T47D (cell line): ENCODE measurements at regions not wholly inside any gene's neighbourhood (a gene's known extent, or its start where the extent isn't known, plus 50 kb on each side); places are given as distances from the start of the nearest gene placed in this dataset.

Experiments
- DNase-seq, 2 experiments: peaks; one replicate each; pipeline versions ENCODE4 v3.0.0 to v3.0.0-alpha.2; 2011 to 2012; ENCODE audit warnings: low read depth in 1 of 2, low spot score in 1 of 2
- JUND ChIP-seq: IDR thresholded peaks from 2 replicates; pipeline ENCODE4 v1.6.1; 2012; ENCODE audit warnings: low read depth
- in situ Hi-C: cut with HindIII; loops from 2 replicates; pipeline ENCODE4 v1.10.0; 2016; ENCODE audit warnings: low sequenced_read_pairs, low pct_unique_long_range_greater_than_20kb

DNA sequence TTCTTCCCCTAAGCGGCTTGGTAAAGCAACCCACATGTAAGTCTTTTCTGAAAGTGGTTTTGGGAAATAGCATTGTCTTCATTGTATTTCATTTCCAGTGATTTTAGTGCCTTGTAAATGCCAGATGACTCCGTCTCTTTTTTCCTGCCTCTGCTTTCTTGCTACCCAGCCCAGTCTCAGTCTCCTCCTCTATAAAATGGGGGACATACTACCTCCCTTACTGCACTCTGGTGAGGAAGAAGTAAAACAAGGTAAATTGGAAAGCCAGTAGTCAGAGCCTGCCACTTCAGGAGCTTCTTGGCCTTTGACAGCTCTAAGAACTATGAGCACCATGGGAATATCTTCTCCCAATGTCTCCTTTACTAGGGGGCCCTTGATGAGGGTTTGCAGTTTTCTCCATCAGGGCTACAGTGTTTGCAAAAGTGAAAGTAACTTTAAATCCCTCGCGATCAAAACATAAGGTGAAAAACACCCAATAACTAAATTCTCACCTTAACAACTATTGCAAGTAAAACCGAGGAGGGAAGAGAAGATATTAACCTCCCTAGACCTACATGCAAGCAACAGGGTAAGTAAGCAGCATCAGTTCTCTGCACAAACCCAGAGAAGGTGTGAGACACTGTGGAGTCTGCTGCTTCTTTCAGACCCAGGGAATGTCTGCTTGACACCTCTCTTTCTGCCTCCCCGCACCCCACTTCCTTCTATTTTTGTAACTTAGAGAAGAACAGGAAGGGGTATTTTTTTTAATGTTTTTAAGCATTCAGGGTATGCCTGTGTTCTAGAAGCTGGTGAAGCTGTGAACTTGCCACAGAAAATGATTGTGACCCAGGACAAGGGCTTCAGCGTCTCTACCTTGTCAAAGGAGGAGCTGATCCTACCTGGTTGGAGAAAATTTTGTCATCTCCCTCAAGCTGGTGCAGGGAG, 159.1 kb upstream of the EOMES start:
- no peak for DNase-seq
- TF ChIP-seq JUND: no peak
- in situ Hi-C loops: no loop called here

DNA sequence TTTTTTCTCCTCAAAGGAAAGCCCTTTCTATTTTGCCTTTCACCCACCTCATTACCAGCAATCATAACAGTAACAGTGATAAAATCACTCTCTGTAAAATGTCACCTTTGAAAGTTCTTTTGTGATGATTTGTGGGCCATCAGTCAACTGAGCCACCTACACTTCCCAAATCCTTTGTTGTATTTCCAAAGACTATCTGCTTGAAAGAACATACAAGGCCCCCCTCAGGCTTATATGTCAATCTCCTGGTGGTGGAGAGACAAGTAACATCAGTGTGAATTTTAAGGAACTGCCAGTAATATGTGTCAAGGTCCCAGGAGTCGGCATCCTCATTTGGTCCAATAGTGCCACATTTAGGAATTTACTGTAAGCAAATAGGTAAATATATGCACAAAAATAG, 161.1 kb upstream of the EOMES start:
- in situ Hi-C loops: no loop called here
- TF ChIP-seq JUND: no peak
- DNase-seq: no peak

DNA sequence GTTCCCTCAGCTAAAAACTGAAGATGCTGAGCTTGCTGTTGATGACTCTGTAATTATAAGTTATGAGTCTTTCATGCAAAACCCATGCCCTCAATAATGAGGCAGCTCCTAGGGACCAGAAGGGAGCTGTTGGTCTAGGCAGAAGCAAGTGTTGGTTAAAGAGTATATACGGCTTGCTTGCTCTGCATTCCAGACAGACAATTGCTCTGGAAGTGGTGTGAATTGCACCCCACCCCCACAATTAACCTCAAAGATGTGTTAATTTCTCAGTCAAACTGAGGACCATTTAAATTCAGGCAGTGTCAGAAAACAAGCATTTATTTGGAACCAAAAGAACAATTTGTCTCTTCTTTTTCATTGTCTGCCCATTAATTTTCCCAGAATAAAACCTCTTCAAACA, 163.5 kb upstream of the EOMES start:
- in situ Hi-C loops: no loop called here
- no peak for DNase-seq
- no peak for TF ChIP-seq JUND

DNA sequence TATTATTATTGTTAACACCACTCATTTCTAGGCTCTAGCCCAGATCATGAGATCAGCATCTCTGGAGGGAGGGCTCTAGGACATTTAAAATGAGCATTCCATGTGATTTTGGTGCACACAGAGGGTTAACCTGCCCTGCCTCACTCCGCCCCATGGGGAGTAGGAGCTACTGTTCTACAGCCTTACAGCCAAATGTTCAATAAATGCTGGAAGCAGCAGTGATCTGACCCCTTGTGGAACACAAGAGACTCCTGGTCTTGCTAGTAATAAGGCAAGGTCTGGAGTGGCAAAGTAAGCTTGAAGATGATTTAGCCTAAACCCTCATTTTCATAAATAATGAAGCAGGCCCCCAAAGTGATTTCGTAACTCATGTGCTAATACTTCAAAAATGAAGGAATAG, 166.4 kb upstream of the EOMES start:
- no peak for TF ChIP-seq JUND
- DNase-seq: peak in 1 of 2 experiments; percentile 35
- in situ Hi-C loops: no loop called here

DNA sequence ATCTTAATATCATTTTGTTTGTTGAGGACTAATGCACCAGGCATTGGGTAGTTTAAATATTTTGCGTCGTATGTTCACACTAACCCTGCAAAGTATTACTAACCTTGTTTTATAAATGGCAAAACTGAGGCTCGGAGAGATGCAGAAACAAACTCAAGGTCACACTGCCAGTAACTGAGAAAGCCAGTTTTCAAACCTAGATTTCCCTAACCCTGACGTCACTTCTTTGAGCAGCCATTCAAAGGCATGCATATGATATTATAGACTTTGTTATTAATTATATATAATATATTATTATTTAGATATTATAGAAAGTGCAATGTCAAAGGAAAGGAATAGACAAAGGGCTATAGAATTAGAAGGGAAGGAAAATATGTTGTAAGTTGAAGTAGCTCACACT, 167.6 kb upstream of the EOMES start:
- DNase-seq: no peak
- in situ Hi-C loops: no loop called here
- TF ChIP-seq JUND: no peak

DNA sequence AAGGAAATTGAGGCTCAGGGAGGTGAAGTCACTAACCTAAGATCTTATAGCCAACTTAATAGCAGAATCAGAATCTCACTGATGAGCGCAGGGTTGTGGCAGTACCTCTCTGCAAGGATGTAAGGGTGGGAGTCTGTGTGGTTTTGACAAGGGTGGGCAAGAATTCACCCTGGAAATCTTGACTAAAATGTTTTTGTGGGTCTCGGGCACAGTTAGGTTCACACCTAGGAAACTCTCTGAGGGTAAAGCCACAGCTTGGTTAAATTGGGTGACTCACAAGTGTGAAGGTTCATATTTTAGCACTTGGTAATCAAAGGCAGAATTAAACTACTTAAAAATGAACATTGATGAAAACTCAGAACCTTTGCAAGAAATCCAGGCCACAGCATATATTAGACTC, 178.2 kb upstream of the EOMES start:
- no peak for DNase-seq
- in situ Hi-C loops: no loop called here
- no peak for TF ChIP-seq JUND

DNA sequence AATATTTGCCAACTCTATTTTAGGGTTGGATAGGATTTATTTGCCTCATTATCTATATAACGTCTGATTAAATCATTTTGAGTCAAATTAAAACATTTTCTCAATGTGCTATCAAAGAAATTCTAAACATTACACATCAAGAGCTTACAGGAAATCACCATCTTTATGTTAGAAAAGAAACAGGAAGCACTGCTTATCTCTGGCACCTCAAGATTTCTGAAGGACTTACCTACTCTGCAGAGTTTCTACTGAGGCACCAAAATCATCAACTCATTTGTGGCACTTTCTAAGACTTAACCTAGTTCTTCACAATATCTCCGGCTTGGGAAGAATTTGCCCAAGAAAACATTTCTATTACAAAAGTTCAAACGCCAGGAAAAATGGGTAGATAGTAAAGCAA, 181.3 kb upstream of the EOMES start:
- no peak for DNase-seq
- TF ChIP-seq JUND: no peak
- in situ Hi-C loops: no loop called here

DNA sequence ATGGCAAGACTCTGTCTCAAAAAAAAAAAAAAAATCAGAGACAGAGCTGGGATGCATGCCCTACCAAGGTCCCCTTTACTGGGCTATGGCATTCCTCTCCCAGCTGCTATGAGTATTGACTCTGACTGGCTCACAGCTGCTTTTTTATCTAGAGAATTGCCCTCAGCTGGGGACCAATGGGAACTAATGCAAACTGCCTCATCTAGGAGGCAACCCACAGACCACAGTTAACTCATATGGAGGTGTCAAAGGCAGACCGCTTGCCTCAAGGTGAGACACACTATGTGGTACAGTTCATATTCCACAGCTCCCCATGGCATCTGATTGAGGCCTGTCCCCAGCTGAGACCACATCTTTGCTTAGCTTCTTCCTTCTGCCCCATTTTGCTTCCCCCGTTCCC, 183.5 kb upstream of the EOMES start:
- in situ Hi-C loops: no loop called here

DNA sequence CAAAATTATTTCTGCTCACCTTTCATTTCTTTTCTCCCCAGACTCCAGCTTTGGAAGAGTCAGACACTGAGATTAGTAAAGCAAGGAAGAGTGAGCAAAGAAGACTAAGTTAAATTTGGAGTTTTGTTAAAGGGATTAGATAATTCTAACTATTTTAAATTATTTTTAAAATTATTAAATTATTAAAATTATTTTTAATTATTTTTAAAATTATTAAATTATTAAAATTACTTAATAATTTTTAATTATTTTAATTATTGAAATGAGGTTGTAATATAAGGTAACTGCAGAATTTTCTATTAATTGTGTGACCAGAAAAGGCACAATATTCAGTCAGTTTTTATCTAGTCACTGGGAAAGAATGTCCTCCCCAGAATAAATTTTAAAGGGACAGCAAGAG, 185.0 kb upstream of the EOMES start:
- in situ Hi-C loops: no loop called here
- DNase-seq: no peak
- no peak for TF ChIP-seq JUND

More for the DNA sequence above, 183.5 kb upstream of the EOMES start:
- no peak for TF ChIP-seq JUND
- DNase-seq: no peak

DNA sequence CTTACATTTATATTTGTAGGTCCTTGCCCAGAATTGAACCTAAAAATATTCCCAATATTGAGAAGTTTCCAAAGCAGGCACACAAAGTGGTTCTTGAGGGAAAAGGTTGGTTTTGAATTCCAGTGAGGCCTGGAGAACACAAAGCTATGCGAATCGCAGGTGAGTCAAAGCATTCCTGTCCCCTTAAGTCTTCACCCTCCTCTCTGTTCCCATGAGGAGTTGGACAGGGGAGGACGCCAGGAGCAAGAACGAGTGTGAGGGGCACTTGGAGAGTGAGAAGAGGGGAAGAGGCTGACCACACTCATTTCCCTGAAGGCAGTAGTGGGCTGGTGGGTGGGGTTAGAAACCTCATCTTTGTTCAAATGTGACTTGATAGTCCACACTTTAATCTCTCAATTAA, 185.8 kb upstream of the EOMES start:
- in situ Hi-C loops: no loop called here
- no peak for TF ChIP-seq JUND
- DNase-seq: no peak

DNA sequence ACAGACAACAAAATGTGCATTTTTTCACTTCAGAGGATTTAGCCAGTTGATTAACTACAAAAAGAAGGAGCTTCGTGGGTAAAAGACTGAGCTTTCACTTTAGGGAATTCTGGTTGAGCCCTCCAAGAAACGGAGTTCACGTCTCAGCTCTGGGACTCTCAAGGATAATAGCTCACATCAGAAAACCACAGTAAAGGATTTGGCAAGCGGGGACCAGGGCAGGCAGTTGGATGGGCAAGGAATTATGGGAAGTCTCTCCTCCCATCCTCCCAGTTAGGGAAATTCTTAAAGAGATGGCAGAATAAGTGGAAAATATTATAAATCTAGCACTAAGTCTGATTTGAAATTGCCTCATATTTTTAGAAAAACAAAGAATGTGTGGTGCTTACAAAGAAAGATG, 188.3 kb upstream of the EOMES start:
- no peak for DNase-seq
- TF ChIP-seq JUND: no peak
- in situ Hi-C loops: no loop called here

DNA sequence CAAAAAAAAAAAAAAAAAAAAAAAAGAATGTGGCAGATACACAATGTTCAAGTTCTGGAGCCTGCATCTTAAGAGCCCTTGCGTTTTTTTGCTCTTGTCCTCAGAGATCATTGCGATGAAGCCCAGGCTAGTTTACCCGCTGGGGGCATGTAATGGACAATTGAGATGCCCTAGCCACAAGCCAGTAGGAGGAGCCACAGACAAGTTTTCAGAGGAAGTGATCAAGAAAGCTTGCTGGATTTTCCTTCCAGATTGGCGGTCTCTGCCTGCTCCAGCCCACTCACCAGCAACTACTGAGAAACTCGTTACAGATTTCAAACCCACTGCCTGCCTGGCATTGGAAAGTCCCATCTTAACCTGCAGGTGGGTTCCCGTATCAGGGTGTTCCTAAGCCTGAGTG, 192.1 kb upstream of the EOMES start:
- no peak for TF ChIP-seq JUND
- peak in 1 of 2 experiments; percentile 16 for DNase-seq
- in situ Hi-C loops: no loop called here

DNA sequence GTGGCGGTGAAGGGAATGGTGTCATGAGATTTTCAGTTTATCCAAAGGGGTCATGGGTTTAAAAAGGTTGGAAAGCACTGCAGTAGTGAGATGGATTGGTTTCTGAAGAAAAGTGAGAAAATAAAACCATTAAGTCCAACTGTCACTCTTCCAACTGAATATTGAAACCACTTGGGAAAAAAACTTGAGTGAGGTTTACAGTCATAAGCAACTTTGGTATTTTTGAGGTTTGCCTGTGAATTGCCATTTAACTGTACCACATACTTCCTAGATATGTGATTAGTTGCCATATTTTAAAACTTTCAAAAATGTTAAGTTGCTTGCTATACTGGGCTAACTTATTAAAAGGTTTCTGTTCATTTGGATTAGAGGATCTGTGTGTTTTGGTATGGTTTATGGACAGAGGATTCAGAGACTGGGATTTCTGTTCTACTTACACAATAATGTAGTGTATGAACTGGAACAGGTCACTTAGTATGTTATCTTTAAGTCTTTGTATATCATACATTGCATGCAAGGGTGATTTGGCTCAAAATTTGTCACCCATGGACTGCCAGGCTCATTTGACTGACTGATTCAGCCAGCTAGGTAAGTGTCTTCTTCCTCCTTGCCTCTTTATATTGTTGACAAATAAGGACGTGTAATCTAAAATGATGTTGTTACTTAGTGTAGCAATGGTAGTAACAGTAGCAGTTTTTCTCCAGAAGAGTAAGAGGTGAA, 201.4 kb upstream of the EOMES start:
- TF ChIP-seq JUND: no peak
- in situ Hi-C loops: no loop called here
- DNase-seq: no peak
